GM21576 (cell line): ENCODE measurements at regions not wholly inside any gene's neighbourhood (a gene's known extent, or its start where the extent isn't known, plus 50 kb on each side); places are given as distances from the start of the nearest gene placed in this dataset.

Experiments
- ATAC-seq: cut with Tn5 transposase; IDR thresholded peaks from one replicate; pipeline ENCODE4 v1.9.1; 2021; ENCODE audit warnings: mild to moderate bottlenecking, moderate library complexity; ENCODE audit not compliant: unreplicated experiment

- ATAC-seq, result no peak
Observed at GRCh38 chr10:130425169-130425568, 289.0 kb downstream of the GLRX3 start.

GRCh38 chr10:130425881-130426435 is 289.8 kb downstream of the GLRX3 start:
- ATAC-seq, result no peak

- ATAC-seq, result no peak
Observed at GRCh38 chr10:130427216-130427722, 291.1 kb downstream of the GLRX3 start.

GRCh38 chr10:130428936-130429335 is 292.7 kb downstream of the GLRX3 start:
- no peak for ATAC-seq

GRCh38 chr10:130429809-130430208 is 293.6 kb downstream of the GLRX3 start:
- no peak for ATAC-seq

- ATAC-seq, result no peak
Observed at GRCh38 chr10:130430291-130430690, 294.1 kb downstream of the GLRX3 start.

- no peak for ATAC-seq
Observed at GRCh38 chr10:130430852-130431704, 294.9 kb downstream of the GLRX3 start.

- ATAC-seq, result no peak
Observed at GRCh38 chr10:130432271-130432670, 296.1 kb downstream of the GLRX3 start.

GRCh38 chr10:130432850-130433249 is 296.7 kb downstream of the GLRX3 start:
- ATAC-seq, result no peak

GRCh38 chr10:130434446-130435385 is 298.5 kb downstream of the GLRX3 start:
- ATAC-seq, result no peak

- no peak for ATAC-seq
Observed at GRCh38 chr10:130435961-130436360, 299.8 kb downstream of the GLRX3 start.

- no peak for ATAC-seq
Observed at GRCh38 chr10:130438861-130439260, 302.7 kb downstream of the GLRX3 start.

GRCh38 chr10:130439766-130440165 is 303.6 kb downstream of the GLRX3 start:
- no peak for ATAC-seq

GRCh38 chr10:130440494-130440893 is 304.3 kb downstream of the GLRX3 start:
- no peak for ATAC-seq

- ATAC-seq, result no peak
Observed at GRCh38 chr10:130440971-130441370, 304.8 kb downstream of the GLRX3 start.

- no peak for ATAC-seq
Observed at GRCh38 chr10:130443066-130443465, 306.9 kb downstream of the GLRX3 start.

GRCh38 chr10:130453036-130453720 is 317.0 kb downstream of the GLRX3 start:
- no peak for ATAC-seq

GRCh38 chr10:130453721-130454542 is 317.7 kb downstream of the GLRX3 start:
- no peak for ATAC-seq

GRCh38 chr10:130454543-130455000 is 318.4 kb downstream of the GLRX3 start:
- no peak for ATAC-seq
